AG08396 (cell line): ENCODE measurements at regions not wholly inside any gene's neighbourhood (a gene's known extent, or its start where the extent isn't known, plus 50 kb on each side); places are given as distances from the start of the nearest gene placed in this dataset.

ENCODE experiments used
- DNase-seq: peaks from one replicate; pipeline ENCODE4 v3.0.0; 2012; ENCODE audit warnings: low spot score, mixed read lengths

- no peak for DNase-seq
These were observed 158.6 kb downstream of the FAM114A2 start for GRCh38 chr5:153880106-153880505.

DNA sequence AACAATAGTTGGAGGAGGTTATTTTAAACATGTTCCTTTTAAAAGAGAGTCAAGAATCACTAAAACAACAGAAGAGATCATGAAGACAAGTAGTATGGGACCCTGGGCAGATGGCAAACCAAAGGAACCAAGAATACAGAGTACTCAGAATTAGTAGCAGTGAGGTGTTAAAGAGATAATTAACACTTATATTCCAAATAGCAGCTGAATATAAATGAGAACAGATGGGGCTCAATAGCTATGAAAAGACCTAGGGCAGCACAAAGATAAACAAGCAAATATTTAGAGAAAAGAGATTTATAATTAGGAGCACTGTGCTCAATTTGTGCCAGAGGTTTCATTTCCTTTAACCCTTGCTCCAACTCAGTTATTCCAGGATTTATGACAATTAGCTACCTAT, 159.1 kb downstream of the FAM114A2 start:
- no peak for DNase-seq

- DNase-seq = no peak
These were observed 172.5 kb downstream of the FAM114A2 start for GRCh38 chr5:153866176-153866575.

GRCh38 chr5:153865016-153865415, 173.7 kb downstream of the FAM114A2 start:
- no peak for DNase-seq

DNA sequence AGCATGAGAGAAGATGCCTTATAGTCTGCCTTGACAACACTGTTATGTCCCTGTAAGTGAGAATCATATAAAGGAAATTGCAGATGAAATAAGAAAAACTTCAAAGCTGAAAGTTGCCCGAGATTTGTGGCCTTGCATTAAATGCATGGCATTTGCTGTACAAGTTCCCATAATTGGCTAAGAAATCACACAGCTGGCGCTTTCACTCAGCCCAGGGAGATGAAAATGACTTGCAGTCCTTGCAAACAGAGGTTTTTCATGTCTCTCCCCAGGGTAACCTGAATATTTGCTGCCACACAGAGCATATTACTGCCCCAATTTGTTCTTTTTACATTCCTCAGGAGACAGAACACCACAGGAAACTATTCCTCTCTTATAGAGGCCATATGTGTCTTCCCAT, 174.8 kb downstream of the FAM114A2 start:
- no peak for DNase-seq
